ENCODE measurements at regions not wholly inside any gene's neighbourhood (a gene's known extent, or its start where the extent isn't known, plus 50 kb on each side); places are given as distances from the start of the nearest gene placed in this dataset.

DNA sequence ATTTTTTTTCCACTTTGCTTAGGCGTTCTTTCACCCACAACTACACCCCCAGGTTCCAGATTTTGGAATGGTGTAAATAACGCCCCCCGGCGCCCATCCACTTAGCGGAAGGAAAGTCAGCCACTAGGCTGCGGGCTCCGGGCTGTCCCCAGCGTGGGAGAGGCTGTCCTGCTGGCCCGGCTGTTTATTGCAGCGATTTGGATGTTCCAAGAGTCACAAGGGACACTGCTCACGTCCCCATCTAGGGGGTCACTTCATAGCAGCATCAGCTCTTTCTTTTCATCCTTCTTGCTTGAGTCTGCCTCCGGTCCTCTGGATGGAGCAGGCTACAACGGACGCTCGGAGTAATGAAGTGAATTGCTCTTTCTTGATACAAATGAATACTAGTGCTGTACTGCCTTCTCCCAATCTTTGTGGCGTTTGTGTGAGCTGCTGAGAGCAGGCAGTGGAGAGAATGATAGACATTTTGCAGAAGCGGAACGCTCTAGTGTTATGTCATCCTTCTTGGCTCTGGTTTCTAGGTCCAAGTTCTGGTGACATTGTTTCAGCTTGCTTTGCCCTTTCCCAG lies 50.7 kb upstream of the PAIP2B start:
- H3K27me3 Mint-ChIP-seq (ENCODE audit: low read depth in 2 of 2), result peaks cover 49 to 74% of the 10 kb centered on the region in 2 donors

DNA sequence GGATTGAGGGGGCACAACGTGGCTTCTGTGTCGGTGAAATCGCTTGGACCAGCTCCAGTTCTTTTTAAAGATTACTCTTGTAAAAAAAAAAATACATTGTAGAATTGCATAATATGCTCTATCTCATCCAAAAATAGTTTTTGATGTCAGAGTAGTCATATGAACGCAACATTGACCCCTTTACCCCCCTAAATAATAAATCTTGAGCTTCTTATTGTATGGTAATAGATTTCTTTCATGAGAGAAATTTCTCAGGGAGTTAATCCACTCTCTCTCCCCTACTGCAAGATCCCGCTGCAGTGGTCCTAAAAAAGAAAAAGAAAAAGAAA lies 50.2 kb upstream of the PAIP2B start:
- H3K4me1 ChIP-seq (ENCODE audit: control insufficient read depth, insufficient read depth, low read length), result peaks cover 21% of the 10 kb centered on the region
- intact Hi-C loops (cut with micrococcal nuclease), result no loop called here

More for the DNA sequence above, 50.7 kb upstream of the PAIP2B start:
- WGBS (ENCODE audit: insufficient coverage), result 5% methylated on average over 18 of the region's 18 CpGs
- H3K4me3 ChIP-seq (ENCODE audit: low read length), result no peak overlapping the region
- H3K27ac ChIP-seq (ENCODE audit: low read length), result no peak overlapping the region
- intact Hi-C loops (cut with micrococcal nuclease), result no loop called here
- H3K36me3 ChIP-seq (ENCODE audit: control insufficient read depth, insufficient read depth, low read length), result no peaks in the 10 kb centered on the region
- H3K4me3 Mint-ChIP-seq, result peak overlapping the region; percentile 80
- H3K27me3 ChIP-seq (ENCODE audit: control insufficient read depth, insufficient read depth, low read length), result peaks cover 17% of the 10 kb centered on the region
- no peaks in the 10 kb centered on the region for H3K9me3 ChIP-seq (ENCODE audit: control insufficient read depth, insufficient read depth, low read length)
- no peaks in the 10 kb centered on the region for H3K36me3 Mint-ChIP-seq
- H3K9me3 Mint-ChIP-seq, result peaks cover 0 to 2% of the 10 kb centered on the region in 2 donors
- ATAC-seq (no peak), DNase-seq (peak in 1 of 2 donors; percentile 41)
- TF ChIP-seq, protein P1, sequence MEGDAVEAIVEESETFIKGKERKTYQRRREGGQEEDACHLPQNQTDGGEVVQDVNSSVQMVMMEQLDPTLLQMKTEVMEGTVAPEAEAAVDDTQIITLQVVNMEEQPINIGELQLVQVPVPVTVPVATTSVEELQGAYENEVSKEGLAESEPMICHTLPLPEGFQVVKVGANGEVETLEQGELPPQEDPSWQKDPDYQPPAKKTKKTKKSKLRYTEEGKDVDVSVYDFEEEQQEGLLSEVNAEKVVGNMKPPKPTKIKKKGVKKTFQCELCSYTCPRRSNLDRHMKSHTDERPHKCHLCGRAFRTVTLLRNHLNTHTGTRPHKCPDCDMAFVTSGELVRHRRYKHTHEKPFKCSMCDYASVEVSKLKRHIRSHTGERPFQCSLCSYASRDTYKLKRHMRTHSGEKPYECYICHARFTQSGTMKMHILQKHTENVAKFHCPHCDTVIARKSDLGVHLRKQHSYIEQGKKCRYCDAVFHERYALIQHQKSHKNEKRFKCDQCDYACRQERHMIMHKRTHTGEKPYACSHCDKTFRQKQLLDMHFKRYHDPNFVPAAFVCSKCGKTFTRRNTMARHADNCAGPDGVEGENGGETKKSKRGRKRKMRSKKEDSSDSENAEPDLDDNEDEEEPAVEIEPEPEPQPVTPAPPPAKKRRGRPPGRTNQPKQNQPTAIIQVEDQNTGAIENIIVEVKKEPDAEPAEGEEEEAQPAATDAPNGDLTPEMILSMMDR (IDR thresholded peaks at IDR 0.05), result no peak
- no peak overlapping the region for H3K27ac Mint-ChIP-seq
- H3K4me1 Mint-ChIP-seq, result peaks cover 10 to 16% of the 10 kb centered on the region in 2 donors
- H3K4me1 ChIP-seq (ENCODE audit: control insufficient read depth, insufficient read depth, low read length), result peaks cover 21% of the 10 kb centered on the region

DNA sequence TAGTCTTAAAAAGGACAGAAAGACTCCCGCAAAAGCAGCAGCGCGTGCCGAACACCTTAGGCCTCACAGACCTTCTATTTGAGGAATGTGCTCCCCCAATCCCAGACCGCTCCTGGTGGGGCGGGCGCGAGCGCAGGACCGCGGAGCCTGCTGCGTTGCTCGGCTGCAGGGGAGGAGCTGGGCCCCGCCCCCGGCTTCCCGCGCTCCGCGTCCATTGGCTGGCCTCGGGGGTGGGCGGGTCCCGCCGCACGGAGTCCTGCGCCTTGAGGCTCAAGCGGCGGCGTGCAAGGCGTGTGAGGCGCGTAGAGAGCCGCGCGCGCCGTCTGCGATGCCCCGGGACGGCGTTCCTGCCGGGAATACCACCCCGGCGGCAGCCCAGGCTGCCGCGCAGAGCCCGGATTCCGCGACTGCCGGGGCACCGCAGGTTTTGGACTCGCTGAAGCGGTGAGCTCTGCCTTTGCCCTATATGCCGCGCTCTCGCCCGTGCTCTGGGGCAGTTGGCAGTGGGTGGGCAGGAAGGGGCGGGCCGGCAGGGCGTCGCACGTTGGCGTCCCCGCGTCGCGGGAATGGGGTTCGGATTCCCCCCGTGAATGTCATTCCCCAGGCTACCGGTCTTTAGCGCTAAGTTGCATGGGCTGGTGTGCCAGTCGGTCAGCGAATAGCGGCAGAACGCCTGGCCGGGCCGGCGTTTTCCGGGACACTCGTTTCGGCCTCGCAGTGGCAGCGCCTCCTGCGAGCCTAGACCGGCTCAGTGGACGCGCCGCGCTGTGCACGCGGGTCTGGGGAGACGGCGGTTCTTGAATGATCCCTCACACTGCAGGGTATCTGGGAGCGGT lies 49.6 kb upstream of the PAIP2B start:
- Mint-ChIP-seq H3K27me3 (ENCODE audit: low read depth in 2 of 2) (peaks cover 54 to 75% of the 10 kb centered on the region in 2 donors), H3K36me3 (no peaks in the 10 kb centered on the region), H3K9me3 (peaks cover 0 to 2% of the 10 kb centered on the region in 2 donors), H3K4me1 (peaks cover 10 to 16% of the 10 kb centered on the region in 2 donors), H3K27ac (no peak overlapping the region), H3K4me3 (peak overlapping the region; percentile 80)
- peak; percentile 98 to 99 (median 98) for ATAC-seq
- no peaks in the 10 kb centered on the region for H3K36me3 ChIP-seq (ENCODE audit: control insufficient read depth, insufficient read depth, low read length)
- peak; percentile 88 for DNase-seq
- under 1% methylated on average over 93 of the region's 93 CpGs for WGBS (ENCODE audit: insufficient coverage)
- H3K27ac ChIP-seq (ENCODE audit: low read length), result no peak overlapping the region
- H3K9me3 ChIP-seq (ENCODE audit: control insufficient read depth, insufficient read depth, low read length), result no peaks in the 10 kb centered on the region
- intact Hi-C loops (cut with micrococcal nuclease), result loop anchor here (1.0 kb wide), 1 partner anchor 49 kb away; the partner anchor contains the start of gene PAIP2B
- H3K4me1 ChIP-seq (ENCODE audit: control insufficient read depth, insufficient read depth, low read length), result peaks cover 21% of the 10 kb centered on the region
- TF ChIP-seq, protein P1 (IDR thresholded peaks at IDR 0.05), result no peak
- peak overlapping the region; percentile 65 for H3K4me3 ChIP-seq (ENCODE audit: low read length)
- H3K27me3 ChIP-seq (ENCODE audit: control insufficient read depth, insufficient read depth, low read length), result peaks cover 14% of the 10 kb centered on the region

More for the DNA sequence above, 50.2 kb upstream of the PAIP2B start:
- Mint-ChIP-seq H3K27me3 (ENCODE audit: low read depth in 2 of 2) (peaks cover 53 to 75% of the 10 kb centered on the region in 2 donors), H3K4me1 (peaks cover 10 to 16% of the 10 kb centered on the region in 2 donors), H3K4me3 (peak overlapping the region; percentile 80), H3K36me3 (no peaks in the 10 kb centered on the region), H3K27ac (no peak overlapping the region), H3K9me3 (peaks cover 0 to 2% of the 10 kb centered on the region in 2 donors)
- ATAC-seq, result no peak
- no peaks in the 10 kb centered on the region for H3K36me3 ChIP-seq (ENCODE audit: control insufficient read depth, insufficient read depth, low read length)
- peaks cover 17% of the 10 kb centered on the region for H3K27me3 ChIP-seq (ENCODE audit: control insufficient read depth, insufficient read depth, low read length)
- peak overlapping the region; percentile 65 for H3K4me3 ChIP-seq (ENCODE audit: low read length)
- DNase-seq, result no peak
- H3K27ac ChIP-seq (ENCODE audit: low read length), result no peak overlapping the region
- no peaks in the 10 kb centered on the region for H3K9me3 ChIP-seq (ENCODE audit: control insufficient read depth, insufficient read depth, low read length)
- 0% methylated on average over 2 of the region's 5 CpGs for WGBS (ENCODE audit: insufficient coverage)
- TF ChIP-seq, protein P1 (IDR thresholded peaks at IDR 0.05), result no peak

All from natural killer cell (primary cell).